ENCODE measurements at regions not wholly inside any gene's neighbourhood (a gene's known extent, or its start where the extent isn't known, plus 50 kb on each side); places are given as distances from the start of the nearest gene placed in this dataset.
"Not testable (repeated sequence)": the region's sequence is repeated elsewhere in the genome, so short reads cannot be mapped to it uniquely, and the experiment has no call there.

GRCh38 chr9:25752398-25752797, 74.2 kb upstream of the TUSC1 start:
- H3K36me3 ChIP-seq: no peaks in the 10 kb centered on the region
- TF ChIP-seq POLR2A (IDR thresholded peaks at IDR 0.05): no peak
- no peak for TF ChIP-seq CTCF (IDR thresholded peaks at IDR 0.05)
- no peaks in the 10 kb centered on the region for H3K27me3 ChIP-seq
- H3K4me1 ChIP-seq: no peaks in the 10 kb centered on the region
- intact Hi-C loops (cut with DNase I): no loop called here
- no peaks in the 10 kb centered on the region for H3K9me3 ChIP-seq
- no peak overlapping the region for H3K4me3 ChIP-seq
- DNase-seq: no peak
- H3K27ac ChIP-seq: no peak overlapping the region
- WGBS, 2 donors: 69 to 77% methylated on average over 5 of the region's 5 CpGs

- intact Hi-C loops (cut with DNase I): no loop called here
- Histone ChIP-seq H3K27me3 (no peaks in the 10 kb centered on the region), H3K4me1 (no peaks in the 10 kb centered on the region), H3K9me3 (no peaks in the 10 kb centered on the region), H3K27ac (no peak overlapping the region), H3K36me3 (no peaks in the 10 kb centered on the region), H3K4me3 (no peak overlapping the region)
- no peak for TF ChIP-seq CTCF (IDR thresholded peaks at IDR 0.05)
- no peak for TF ChIP-seq POLR2A (IDR thresholded peaks at IDR 0.05)
- DNase-seq: no peak
- WGBS, 2 donors: 35 to 42% methylated on average over 3 of the region's 3 CpGs
Measured at GRCh38 chr9:25742256-25742655, 64.0 kb upstream of the TUSC1 start.

DNA sequence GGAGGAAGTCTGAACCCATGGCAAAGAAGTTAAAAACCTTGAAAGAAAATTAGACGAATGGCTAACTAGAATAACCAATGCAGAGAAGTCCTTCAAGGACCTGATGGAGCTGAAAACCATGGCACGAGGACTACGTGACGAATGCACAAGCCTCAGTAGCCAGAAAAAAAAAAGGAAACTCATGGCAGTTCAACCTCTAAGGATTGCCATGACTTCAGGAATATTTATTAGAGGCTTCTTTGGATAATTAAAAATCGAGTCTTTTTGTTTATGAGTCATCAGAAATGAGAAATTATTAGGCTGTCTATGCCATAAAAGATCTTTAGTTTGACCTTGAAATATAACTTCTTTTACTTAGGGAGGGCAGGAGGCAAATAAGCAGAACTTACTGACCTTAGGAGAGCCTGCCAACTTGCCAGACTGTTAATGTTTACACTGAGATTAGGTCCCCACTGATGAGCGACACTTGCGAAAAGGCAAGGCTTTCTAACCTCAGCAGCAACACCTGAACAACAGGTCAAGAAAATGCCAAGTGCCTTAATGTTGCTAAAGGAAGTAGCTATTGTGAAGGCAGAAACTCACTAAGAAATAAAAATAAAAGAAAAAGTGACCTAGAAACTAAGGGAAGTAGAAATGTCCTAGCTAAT, 55.2 kb upstream of the TUSC1 start:
- intact Hi-C loops (cut with DNase I): no loop called here
- Histone ChIP-seq H3K36me3 (no peaks in the 10 kb centered on the region), H3K27ac (no peak overlapping the region), H3K27me3 (no peaks in the 10 kb centered on the region), H3K4me3 (no peak overlapping the region), H3K4me1 (no peaks in the 10 kb centered on the region), H3K9me3 (no peaks in the 10 kb centered on the region)
- WGBS, 2 donors: 60 to 65% methylated on average over 7 of the region's 7 CpGs
- DNase-seq: no peak
- no peak for TF ChIP-seq CTCF (IDR thresholded peaks at IDR 0.05)
- TF ChIP-seq POLR2A (IDR thresholded peaks at IDR 0.05): no peak

DNA sequence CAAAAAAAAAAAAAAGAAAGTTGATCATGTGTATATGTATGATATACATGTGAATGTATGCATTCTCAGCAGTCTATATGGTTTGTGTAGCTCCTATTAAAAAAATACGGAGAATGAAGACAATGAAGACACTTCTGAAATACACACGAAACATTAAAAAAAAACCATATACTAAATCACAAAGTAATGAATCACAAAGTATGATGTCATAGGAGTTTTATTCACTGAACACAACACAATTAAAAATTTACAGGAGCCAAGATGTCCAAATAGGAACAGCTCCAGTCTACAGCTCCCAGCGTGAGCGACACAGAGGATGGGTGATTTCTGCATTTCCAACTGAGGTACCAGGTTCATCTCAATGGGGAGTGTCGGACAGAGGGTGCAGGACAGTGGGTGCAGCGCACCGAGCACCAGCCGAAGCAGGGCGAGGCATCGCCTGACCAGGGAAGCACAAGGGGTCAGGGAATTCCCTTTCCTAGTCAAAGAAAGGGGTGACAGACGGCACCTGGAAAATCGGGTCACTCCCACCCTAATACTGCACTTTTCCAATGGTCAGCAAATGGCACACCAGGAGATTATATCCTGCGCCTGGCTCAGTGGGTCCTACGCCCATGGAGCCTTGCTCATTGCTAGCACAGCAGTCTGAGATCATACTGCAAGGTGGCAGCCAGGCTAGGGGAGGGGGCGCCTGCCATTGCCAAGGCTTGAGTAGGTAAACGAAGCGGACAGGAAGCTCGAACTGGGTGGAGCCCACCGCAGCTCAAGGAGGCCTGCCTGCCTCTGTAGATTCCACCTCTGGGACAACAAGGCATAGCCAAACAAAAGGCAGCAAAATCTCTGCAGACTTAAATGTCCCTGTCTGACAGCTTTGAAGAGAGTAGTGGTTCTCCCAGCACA, 53.9 kb upstream of the TUSC1 start:
- H3K9me3 ChIP-seq: not testable (repeated sequence)

More for the DNA sequence above, 53.9 kb upstream of the TUSC1 start:
- H3K36me3 ChIP-seq; intact Hi-C loops (cut with DNase I); H3K4me1 ChIP-seq; H3K4me3 ChIP-seq; DNase-seq; H3K27me3 ChIP-seq; H3K27ac ChIP-seq: not testable (repeated sequence)
- WGBS, 2 donors: 88 to 94% methylated on average over 12 to 18 of the region's 19 CpGs
